ENCODE measurements at regions not wholly inside any gene's neighbourhood (a gene's known extent, or its start where the extent isn't known, plus 50 kb on each side); places are given as distances from the start of the nearest gene placed in this dataset.

DNA sequence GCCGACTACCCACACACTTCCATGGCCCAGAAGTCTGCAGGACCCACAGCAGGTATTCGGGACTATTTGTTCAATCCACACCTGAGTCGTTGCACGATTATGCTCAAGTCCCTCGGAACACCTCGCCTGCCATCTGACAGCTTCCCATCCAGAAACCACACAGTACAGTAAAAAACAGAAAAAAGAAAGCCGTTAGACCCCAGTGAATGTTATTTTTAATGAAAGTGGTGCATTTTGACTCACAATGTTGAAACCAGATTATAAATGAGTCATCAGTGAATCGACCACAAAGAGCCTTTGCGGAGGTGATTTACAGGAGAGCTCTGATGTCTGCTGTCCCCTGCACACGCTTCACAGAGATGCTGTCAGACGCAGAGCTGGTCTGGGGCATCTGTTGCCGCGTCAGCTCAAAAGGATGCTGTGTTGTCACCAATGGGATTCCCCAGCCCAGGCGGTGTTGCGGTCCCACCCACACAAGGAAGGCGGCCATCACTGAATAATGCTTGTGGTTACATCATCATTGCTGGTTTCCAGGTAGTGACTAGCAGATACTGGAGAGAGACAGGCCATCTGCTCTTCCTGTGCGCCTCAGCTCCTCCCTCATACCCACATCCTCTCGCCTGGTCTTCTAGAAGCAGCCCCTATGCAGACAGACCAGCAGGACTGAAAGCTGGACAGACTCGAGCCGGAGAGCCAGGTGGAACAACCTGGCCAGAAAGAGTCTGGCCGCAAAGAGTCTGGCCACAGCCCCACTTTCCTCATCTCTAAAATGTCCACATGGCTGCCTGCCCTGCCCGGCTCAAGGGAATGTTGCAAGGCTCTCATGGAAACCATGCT, 116.8 kb downstream of the TOMM20 start:
- DNase-seq (ENCODE audit: low spot score) = peak; percentile 100

DNA sequence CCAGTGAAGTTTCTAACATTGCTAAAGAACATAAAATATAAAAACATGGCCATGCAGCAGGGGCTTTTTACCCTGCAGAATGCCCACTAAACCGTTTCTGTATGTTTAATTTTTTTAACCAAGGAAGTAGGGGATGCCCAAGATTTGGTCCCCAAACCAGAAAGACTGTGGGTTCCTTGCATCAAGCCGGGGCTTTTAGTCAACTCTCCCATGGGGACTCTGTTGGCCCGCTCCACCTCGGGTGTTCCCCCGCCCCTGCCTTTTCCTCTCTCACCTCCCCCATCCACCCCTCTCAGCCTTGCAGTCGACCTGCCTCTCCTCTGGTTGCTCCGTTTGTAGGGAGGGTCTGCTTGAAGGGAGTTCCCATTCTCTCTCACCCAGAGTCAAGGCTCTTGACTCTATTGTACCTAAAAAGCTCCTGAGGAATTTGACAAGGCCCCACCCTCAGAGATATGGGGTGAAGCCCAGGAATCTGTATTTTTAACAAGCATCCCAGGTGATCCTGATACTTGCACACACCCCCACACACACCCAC, 117.5 kb downstream of the TOMM20 start:
- DNase-seq (ENCODE audit: low spot score) = no peak

DNA sequence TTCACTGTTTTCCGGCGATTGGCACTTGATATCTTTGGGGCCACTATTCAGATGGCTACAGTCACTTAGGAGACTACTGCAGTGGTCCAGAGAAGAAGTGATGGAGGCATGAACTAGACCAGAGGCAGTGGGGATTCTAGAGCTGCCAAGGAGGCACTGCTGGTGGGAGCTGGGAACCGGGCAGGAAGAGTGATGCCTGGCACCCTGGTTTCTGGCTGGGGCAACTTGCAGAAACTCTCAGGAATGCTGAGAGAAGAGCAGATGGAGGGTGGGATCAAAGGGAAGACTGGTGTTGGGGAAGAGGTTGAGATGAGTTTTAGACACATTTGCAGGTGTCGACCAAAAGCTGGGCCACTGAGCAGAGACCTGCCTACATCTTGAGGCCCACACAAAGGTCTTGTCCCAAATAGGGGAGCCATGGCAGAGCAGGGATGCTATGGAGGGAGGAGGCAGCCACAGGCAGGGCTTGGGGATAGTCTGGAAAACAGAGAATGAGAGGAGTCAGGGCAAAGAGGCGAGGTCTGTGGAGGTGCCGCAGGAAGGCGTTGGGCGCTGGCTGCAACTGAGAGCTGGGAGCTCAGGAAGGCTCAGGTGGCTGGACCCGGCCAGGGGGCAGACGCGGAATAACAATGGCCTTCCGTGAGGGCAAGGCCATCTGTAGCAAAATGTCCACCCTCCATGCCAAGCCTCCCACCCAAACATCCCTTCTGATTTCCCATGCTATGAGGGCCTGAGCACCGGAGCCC, 118.9 kb downstream of the TOMM20 start:
- DNase-seq (ENCODE audit: low spot score) = no peak

DNA sequence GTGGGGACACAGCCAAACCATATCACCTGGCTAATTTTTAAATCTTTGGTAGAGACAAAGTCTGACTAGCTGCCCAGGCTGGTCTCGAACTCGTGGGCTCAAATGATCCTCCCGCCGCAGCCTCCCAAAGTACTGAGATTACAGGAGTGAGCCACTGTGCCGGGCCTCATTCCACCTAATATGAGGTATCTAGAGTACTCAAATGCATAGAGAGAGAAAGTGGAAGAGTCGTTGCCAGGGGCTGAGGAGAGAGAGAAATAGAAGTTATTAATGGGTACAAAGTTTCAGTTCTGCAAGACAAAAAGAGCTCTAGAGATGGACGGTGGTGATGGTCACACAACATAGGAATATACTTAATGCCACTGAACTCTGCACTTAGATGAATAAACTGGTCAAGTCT, 119.6 kb downstream of the TOMM20 start:
- DNase-seq (ENCODE audit: low spot score) = no peak

DNA sequence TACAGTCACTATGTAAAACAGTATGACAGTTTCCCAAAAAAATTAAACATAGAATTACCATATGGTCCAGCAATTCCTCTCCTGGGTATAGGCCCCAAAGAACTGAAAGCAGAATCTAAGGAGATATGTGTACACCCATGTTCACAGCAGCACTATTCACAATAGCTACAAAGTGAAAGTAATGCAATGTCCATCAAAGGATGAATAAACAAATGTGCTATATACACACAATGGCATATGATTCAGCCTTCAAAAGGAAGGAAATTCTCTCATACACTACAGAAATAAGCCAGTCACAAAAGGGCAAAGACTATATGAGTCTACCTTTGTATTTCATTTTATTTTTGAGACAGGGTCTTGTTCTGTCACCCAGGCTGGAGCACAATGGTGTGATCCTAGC, 120.4 kb downstream of the TOMM20 start:
- no peak for DNase-seq (ENCODE audit: low spot score)

DNA sequence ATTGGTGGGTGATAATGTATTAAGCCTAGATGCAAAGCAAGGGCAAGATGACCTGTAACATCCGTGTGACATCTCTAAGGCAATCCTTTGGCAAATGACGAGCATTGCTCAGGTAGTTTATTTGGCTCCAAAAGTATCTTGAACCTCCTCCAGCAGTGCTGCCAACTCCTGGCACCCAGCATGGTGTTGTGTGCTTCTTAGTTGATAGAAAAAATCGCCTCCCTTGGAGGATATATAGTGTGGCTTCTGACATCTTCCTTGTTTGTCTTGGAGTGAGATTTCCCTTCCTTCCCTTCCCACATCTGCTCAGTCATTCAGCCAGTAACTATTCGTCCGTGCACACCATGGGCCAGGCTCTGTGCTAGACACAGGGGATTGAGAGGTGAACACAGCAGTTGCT, 121.8 kb downstream of the TOMM20 start:
- no peak for DNase-seq (ENCODE audit: low spot score)

DNA sequence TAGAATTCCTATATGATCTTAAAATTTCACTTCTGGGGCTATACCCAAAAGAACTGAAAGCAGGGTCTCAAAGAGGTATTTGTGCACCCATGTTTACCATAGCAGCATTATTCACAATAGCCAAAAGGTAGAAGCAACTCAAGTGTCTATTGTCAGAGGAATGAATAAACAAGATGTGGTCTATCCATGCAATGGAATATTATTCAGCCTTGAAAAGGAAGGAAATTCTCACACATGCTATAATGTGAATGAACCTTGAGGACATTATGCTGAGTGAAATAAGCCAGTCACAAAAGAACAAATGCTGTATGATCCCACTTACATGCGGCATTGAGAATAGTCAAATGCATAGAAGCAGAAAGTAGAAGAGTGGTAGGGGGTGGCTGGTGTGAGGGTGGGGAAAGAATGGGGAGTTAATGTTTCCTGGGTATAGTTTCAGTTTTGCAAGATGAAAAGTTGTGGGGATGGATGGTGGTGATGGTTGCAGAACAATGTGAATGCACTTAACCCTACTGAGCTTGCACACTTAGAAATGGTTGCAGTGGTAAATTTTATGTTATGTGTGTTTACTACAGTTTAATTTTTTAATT, 122.4 kb downstream of the TOMM20 start:
- no peak for DNase-seq (ENCODE audit: low spot score)

DNA sequence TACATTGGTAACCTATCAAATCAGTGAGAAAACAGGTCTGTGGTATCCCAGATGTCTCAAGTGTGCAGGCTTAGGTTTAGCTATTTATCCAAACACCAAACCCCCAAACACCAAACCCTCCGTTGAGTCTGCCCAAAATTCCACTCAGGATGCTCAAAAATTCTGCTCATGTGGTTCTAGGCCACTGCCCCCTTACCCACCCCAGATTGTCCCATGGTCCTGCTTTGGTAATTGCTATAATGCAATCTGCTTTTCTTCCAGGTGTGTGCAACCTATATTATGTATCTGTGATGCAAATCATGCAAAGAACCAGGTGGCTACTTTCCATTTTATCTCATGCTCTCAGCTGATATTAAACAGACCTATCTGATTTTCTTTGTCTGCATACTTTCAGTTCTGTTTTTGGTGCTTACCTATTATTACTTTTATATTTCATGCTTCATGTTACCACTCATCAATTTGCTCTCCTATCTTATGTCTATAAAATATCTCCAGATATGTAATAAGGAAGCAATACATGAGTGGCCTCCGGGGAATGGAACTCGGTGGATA, 123.7 kb downstream of the TOMM20 start:
- no peak for DNase-seq (ENCODE audit: low spot score)

DNA sequence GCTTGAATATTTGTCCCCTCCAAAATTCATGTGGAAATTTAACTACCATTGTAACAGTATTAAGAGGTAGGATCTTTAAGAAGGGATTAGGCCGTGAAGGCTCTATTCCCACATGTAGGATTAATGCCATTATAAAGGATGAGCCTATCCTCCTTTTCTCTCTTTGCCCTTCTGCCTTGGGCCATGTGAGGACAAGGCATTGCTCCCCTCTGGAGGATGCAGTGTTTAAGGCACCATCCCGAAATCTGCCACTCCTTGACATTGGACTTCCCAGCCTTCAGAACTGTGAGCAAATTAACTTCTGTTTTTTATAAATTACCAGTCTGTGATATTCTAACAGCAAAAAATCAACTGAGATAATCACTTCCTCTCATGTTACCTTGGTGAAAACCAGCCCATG, 124.4 kb downstream of the TOMM20 start:
- DNase-seq (ENCODE audit: low spot score) = no peak

DNA sequence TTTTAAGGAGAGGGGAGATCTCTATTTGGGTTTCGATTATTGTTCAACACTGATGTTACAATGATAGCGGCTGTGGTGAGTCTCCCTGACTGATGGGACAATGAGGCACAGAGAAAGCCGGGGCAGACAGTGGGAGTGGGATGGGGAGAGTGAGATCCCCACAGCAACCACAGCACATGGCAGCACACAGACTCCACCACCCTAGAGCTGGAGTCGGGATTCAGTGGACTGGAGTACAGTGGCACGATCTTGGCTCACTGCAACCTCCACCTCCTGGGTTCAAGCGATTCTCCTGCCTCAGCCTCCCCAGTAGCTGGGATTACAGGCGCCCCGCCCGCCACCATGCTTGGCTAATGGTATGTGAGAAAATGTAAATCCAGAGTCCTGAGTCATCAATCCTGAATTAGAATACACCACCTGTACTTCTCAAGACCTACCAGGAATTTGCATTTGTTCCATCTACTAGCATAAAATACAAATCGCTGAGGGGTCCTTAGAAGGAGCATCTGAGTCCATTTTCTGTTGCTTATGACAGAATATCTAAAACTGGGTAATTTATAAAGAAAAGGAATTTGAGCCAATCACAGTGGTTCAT, 125.8 kb downstream of the TOMM20 start:
- no peak for DNase-seq (ENCODE audit: low spot score)

DNA sequence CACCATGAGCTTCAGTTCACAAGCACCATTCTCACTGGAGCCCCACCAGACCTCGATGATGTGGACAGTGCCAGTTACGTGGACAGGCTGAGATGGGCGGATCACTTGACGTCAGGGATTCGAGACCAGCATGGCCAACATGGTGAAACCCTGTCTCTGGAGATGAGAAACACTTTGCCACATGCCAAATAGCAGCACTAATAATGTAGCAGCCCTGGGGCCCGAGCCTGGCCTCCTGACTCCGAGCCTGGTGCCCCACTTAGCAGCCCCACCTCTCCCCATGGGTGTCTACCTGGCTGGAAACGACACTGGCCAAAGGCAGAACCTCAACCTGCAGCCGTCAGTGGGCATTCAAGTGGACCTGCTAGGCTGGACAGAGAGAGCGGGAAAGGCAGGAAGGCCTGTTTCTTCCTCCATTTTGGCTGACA, 129.1 kb downstream of the TOMM20 start:
- DNase-seq (ENCODE audit: low spot score) = no peak

DNA sequence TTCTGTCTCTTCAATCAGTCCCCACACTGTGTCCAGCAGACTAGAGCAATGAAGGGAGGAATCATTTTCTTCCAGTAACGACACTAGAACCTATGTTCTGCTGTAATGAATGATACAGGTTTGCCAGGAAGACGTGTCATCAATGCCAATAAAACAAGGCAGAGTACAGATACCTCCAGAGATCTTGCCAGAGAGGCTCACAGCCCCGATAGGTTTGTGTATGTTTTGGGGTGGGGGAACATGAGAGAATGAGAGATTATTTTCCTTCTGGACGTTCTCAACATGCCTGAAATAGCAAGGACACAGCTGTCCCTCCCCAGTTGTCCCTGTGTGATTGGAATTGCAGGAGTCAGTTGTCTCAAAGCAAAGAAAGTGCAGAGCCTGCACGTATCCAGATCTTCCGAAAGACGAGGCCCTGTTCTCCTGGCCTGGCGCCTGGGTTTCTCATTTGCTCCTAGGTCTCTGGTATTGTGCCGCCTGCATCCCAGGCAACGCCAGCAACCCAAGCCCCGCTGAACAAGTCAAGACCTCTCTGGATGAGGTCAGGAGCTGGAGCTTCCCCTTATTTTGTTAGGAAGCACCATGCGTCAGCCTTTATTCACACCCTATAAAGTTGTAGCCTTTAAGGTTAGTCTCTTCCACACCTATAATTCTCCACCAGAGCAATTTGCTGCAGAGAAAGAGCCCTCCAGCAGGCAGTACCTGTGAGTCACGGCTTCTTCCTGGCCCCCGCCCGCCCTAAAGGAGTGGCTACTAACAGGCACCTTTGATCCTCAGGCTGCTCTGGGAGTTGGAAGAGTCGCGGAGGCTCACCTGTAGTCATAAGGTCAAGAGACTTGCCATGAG, 130.5 kb downstream of the TOMM20 start:
- DNase-seq (ENCODE audit: low spot score) = peak; percentile 81

DNA sequence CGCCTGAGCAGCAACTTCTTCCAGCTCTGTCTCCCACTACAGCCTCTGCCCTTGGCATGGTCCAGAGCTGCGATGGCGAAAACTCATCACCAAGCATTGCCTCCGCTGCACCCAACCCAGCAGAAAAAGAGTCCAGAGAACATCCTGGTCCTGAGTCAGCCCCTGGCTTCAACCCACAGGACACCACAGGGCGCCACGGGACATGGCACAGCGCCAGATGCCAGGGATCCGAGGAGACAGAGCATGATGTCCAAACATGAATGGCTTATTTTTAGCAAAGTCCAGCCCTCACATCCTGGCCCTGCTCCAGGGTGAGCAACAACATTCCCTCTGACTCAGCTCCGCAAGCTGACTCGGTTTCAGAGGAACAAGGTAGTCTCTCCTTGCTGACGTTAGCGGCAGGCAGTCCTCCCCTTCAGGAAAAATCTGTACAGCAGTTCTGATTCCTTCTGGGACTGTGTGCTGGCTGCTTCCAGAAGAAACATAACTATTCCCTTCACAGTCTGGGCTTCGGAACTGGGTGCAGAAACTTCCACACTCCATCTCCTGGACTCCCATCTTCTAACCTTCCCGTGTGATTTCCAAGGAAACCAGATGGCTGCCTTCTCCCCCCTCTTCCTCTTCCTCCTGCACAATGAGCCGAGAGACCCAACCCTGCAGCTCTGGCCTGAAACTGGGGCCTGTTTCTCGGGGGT, 131.3 kb downstream of the TOMM20 start:
- DNase-seq (ENCODE audit: low spot score) = peak; percentile 100

DNA sequence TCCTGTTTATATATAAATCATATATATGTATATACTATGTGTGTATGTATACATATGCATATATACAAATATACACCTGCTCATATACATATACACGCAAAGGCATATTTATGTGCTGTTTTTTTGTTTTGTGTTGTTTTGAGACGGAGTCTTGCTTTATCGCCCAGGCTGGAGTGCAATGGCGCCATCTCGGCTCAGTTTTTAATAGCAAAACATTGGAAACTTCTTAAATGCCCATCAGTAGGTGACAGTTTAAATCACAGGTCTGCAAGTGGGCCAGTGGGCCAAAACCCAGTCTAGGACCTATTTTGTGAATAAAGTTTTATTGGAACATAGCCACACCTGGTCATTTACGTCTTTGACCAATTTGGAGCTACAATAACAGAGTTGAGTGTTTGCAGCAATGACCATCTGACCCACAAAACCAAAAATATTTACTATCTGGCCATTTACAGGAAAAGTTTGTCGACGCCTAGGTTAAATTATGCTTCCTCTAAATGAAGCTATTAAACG, 132.3 kb downstream of the TOMM20 start:
- no peak for DNase-seq (ENCODE audit: low spot score)

DNA sequence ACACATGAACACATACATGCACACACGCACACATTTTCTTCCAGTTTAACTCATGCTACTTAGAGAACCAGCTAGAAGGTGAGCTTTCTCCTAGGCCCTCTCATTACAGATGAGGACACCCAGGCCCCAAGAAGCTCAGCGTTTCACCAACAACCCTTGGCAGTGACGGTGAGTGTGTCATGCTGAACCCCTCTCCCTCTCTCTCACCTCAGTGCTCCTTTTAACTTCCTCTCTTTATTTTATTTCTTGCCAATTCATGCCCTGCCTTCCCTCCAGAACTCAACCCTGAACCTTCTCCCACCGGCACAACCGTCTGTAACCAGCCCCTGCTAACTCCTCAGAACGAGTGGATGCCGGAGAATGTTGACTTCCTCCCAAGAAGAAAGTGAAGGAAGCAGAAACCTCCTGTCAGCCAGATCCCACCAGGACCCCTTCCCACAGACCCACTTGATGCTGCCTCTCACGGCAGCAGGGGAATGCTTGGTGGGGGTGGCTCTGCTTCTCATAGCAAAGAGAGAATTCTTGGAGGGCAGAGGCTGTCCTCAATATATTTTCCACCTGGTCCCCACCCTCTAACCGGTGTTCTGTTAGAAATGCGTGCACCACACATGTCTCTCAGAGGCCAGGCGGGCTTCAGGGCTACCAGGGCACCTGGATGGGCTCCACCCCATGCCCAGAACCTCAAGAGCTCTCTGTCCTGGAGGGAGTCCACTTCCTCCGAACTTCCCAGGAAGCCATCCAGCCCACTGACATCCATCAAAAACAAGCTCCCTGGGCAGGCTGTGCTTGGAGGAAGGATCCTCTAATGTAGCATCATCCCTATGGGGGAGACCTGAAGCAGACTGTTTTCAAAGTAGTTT, 134.0 kb downstream of the TOMM20 start:
- no peak for DNase-seq (ENCODE audit: low spot score)

DNA sequence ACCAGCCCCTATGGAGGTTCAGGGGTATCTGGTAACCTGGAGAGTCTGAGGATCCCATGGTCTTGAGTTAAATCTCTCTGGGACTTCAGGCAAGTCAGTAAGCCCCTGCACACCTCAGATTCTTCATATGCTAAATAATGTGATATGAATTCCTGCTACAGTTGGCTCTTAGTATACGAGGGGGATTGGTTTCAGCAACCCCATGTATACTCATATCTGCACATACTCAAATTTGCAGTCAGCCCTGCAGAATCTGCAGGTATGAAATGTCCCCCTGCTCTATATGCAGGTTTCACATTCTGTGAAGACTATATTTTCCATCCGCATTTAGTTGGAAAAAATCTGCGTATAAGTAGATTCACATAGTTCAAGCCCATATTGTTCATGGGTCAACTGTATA, 136.6 kb downstream of the TOMM20 start:
- no peak for DNase-seq (ENCODE audit: low spot score)

DNA sequence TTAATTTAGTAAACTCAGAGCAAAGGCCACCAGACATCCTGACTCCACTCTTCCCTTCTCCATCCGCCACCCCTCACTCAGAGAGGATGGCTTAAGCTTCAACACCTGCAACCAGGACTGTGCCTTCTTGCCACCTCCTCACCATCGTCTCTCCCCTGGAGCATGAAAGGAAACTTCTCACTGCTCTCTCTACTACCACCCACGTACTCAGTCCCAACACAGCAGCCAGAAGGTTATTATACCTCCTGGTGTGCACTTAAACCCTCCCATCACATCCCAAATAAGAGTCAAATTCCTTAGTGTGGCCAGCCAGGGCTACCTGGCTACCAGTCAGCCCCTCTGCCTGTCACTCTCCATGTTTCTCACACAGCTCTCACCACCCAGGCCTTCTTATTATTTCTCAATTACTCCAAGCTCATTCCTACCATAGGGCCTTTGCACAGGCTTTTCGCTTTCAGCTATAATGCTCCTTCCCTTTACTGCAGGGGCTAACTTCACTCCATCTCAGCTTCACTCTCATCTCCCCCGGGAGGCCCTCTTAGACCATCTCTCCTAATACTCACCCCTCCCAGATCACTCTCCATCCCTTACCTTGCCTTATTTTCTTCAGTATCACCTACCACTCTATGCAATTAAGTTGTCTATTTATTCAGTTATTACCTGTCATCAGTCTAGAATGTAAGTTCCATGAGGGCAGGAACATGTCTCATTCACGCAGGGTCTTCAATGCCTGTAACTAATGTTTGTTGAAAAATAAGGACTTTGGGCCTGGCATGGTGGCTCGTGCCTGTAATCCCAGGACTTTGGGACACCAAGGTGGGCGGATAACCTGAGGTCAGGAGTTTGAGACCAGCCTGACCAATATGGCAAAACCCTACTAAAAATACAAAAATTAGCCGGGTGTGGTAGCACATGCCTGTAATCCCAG, 137.5 kb downstream of the TOMM20 start:
- no peak for DNase-seq (ENCODE audit: low spot score)

DNA sequence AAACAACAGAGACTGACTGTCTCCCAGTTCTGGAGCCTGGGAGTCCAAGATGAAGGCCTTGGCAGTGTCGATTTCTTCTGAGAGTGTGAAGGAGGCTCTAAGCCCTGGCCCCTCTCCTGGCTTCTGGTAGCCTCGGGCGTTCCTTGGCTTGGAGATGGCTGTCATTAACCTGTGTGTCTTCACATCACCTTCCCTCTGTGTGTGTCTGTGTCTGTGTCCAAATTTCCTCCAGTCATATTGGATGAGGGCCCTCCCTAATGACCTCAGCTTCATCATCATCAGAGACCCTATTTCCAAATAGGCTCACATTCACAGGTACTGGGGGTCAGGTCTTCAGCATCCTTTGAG, 138.3 kb downstream of the TOMM20 start:
- DNase-seq (ENCODE audit: low spot score) = no peak

Measured in A172 (cell line).